GF-D8 (cell line): ENCODE measurements at regions not wholly inside any gene's neighbourhood (a gene's known extent, or its start where the extent isn't known, plus 50 kb on each side); places are given as distances from the start of the nearest gene placed in this dataset.
"Not testable (repeated sequence)": the region's sequence is repeated elsewhere in the genome, so short reads cannot be mapped to it uniquely, and the experiment has no call there.

ENCODE experiments used
- DNase-seq: peaks from one replicate; lab custom pipeline; 2025; lab: John Stamatoyannopoulos, UW

DNA sequence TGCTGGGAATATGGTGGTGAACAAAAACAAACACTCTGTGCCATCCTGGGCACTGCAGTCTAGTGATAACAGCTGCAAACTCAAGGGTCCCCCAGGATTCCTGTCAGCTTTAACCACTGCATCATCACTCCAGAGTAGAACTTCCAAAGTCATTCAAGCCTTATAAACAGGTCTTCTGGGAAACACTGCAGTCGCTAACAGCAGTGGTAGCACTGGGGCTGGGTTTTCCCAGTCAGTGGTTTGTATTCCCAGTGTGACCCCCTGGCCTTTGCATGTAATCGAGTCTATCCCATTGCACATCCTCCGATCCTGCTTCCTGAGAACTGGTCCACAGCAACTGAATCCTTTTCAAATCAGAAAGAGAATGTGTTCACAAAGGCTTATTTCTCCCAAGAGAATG, 623.5 kb downstream of the EDEM1 start:
- DNase-seq: no peak

DNA sequence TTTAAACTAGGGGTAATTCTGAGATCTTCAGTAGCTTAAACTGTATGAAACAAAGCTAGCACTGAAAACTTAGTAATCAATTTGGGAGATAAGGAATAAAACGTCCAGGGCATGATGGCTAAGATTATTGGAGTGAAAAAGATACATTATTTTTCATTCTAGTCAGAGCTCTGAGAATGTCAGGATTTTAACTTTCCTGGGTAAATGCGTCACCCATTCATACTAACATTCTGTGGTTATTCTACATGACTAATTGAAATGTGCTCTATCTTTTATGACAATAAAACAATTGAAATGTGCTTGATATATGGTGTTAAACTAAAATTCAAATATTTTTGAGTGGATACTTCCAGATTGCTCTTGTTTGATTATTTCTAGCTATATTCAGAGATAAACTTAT, 626.0 kb downstream of the EDEM1 start:
- no peak for DNase-seq

DNA sequence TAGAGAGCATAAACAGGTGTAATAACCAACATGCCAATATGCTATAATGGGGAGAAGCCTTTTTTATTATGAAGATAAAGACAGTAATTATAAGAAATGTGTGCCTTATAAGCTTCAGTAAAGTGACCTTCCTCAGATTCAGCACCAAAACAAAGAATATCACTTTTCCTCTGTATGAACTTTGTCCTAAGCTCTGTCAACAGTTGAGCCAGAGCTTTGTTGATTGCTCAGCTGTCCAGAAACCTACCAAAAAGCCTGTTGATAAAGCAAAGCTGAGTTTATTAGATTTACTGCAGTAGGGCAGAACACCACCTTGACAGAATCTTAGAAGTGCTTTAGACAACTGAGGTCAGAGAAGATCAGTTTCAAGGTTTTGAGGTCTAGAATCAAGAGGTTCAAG, 635.3 kb downstream of the EDEM1 start:
- DNase-seq: no peak

DNA sequence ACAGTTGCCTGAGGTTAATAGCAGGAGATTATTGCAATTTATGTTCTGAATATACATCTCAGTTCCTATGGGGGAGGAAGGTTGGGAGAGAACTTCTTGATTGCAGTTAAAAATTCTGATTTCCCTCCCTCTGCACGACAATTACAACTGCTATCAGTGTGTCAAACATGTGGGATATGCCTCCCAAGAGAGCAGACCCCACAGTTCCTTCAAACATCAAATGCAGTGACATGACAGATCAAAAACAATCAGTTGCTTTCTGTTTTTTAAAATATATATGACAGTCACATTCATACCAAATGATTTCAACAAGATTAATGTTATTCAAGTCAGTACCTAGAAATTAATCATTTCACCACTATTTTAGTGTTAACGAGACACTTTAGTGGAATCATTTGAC, 639.0 kb downstream of the EDEM1 start:
- no peak for DNase-seq

DNA sequence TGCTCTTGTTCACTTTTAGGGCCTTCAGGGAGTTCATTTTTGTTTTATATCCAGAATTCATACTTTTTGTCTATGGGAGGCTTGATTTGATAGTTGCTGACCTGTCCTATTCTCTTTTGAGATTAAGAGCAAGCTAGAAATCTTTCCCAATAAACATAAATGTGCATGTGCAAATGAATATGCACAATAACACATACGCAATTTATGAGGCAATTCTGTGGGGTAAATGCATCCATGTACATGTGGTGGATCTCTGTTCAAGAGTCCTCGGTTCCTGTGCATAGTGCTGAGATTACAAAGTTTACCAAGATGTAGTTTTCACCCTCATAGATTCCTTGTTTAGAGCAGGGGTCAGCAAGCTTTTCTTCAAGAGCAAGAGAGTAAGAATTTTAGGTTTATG, 640.7 kb downstream of the EDEM1 start:
- no peak for DNase-seq

DNA sequence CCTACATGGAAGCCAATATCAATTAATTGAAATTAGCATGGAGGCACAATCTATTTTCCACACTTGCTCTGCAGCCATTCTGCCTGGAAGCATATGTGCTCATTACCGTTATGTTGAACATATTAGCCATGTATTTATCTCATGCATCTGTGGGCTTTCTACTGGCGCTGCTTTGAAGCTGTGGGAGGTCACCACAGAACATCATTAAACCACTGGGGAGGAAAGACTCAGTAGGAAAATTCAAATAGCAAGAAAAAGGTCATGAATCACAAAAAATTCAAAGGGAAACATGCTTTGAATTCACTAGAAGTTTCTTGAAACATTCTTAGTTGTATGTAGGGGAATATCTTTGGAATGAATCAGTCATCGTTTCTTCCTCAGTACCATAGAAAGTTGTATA, 652.5 kb downstream of the EDEM1 start:
- no peak for DNase-seq

DNA sequence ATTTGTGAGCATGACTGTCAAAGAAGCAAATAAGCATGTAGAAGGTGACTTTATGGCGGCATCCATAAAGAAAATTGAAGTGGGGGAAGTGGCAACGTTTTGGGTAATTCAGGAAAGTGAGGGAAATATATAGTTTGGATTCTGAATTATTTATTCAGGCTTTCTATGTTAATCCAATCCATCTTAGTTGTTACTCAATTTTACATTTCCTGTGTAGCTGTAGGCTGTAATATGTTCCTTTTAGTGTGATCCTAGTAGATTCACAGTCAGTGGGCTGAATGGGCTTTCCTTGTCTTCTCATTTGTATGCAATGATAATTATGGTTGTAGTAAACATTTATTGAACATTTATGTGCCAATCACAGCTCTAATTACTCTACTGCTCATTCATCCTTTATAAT, 654.1 kb downstream of the EDEM1 start:
- no peak for DNase-seq

DNA sequence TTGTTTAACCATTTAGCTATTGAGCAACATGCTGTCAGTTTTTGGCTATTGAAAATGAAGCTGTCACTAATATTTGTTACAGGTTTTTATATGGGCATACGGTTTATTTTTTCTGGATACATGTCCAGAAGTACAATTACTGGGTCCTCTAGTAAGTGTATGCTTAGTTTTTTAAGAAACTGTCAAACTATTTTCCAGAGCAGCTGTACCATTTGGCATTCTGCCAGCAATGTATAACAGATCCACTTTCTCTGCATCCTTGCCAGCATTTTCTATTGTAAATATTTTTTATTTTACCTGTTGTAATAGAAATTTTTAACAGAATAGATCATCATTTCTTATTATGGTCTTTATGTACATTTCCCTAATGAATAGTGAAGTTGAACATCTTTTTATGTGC, 658.8 kb downstream of the EDEM1 start:
- no peak for DNase-seq

DNA sequence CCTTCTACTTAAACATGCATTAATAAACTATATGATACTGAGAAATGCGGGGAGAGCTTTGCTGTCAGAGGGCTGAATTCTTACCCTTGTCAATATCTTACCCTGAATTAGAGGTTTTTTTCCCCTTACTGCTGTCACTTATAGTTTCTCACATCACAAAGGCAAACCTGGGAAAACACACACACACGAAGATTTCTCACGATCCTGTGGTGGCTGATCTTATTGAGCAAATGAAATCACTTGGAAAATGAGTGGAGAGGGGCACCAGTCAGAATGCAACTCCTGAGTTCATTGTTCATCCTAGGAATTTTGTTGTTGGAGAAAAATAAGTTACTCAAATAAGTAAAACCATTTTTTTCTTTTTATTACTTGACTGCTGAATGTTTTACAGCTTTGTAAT, 673.6 kb downstream of the EDEM1 start:
- no peak for DNase-seq

DNA sequence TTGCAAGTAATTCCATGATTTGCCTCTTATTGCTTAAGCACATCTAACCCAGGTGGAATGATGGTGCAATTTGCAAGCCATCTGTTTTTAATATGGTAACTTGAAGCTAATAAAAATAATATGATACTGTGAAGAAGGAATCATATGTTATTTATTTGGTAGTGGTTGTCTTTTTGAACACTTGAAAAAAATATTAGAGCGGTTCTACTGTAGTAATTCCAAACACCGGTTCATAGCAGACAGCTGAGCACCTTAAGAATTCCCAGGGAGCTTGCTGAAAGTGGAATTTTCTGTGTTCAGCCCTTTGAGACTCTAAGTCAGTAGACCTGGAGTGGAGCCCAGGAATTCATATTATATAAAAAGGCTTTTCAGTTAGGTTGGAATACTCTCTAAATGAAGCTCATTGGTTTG, 687.4 kb downstream of the EDEM1 start:
- DNase-seq: no peak

DNA sequence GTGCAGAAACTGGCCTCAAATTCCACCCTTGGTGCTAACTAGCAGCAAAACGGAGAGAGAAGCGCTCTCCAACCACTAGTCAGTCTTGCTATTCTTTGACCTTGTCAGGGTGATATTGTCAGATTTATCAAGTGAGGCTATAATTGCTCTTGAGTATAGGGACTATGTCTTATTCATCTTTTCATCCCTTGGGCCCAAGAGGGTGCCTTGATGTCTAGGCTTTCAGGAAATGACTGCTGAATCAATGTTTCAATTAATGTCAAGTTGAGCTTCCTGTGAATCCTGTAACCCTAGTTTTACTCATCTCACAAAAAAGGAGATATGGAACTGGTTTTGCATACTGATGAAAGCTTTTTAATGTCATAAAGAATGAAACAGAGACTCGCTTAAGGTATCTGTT, 701.3 kb downstream of the EDEM1 start:
- no peak for DNase-seq

DNA sequence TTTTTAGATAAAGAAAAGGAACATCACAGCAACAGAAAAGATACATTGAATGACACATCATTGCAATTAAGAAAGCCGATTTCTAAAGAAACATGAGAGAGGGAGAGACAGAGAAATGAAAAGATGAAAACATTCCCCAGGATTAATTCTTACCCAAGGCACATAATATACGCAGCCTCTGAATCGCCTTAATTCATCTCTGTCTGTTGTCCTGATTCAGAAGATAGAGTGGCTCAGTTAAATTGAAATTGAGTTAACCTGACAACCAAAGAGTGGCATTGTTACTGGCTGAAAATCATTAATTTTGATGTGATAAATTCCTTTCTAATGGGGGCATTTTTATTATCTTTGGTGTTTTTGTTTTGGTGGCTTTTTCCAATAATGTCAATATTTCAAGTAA, 701.9 kb downstream of the EDEM1 start:
- no peak for DNase-seq

DNA sequence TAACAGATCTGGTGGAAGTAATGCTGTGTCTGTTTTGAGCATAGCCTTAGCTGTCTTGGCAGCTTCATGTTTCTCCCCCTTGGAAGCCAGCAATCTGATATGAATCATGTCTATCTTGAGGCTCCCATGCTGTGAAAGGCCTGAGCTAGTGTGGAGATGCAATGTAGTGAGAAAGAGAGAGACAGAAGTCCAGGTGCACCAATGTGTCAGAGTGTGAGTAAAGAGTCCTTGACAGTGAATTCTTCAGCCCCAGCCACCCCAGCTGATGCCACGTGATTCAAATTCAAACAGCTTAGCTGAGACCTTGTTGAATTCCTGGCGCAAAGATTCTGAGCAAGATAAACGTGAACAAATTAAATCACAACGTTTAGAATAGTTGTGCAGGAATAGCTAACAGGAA, 704.2 kb downstream of the EDEM1 start:
- no peak for DNase-seq

DNA sequence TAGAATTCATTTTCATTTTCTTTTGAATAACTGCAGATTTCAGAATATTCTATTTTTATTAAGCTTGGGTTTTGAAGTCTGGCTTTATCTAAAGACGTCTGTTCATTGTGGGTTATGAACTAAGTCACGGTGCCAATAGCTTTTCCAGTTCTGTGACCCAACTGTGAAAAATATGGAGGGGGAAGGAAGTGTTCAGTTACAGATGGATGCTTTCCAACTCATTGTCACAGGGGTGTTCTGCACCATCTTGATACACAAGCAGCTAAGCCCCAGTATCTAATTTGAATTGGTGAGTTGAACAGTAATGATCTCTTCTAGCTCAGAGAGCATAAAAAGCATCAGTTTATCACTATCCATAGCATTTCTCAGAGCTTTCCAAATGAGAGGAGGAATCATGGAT, 710.6 kb downstream of the EDEM1 start:
- no peak for DNase-seq

DNA sequence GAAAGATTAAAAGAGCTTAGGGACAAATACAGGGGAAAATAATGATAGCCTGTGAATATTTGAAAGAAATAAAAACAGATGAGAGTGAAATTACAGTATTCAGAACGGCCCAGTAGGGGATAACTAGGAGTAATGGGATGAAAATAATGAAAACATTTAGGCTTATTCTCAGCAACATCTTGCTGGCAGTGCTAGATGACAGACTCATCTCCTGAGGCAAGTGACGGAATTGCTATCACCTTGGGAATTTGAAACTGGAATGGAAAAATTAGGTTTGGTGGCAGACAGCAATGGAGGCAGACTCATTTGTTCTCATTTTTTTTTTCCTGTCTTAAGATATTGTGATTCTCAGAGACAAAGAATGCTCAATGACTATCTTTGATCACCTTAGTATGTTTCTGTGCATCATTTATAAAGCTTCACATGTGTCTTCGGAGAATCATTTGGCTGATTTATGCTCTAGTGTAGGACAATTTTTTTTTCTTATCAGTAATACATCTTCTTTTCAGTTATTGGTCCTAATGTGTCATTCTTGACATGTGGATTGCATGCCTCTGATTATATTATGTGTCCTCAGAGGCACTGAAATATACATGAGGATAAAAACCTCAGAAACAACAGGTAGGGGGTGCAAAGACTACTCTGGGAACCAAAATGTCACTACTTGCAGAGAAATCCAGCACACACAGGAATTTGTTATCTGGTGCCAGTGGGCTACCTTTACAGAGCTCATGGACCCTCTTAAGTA, 711.7 kb downstream of the EDEM1 start:
- no peak for DNase-seq

DNA sequence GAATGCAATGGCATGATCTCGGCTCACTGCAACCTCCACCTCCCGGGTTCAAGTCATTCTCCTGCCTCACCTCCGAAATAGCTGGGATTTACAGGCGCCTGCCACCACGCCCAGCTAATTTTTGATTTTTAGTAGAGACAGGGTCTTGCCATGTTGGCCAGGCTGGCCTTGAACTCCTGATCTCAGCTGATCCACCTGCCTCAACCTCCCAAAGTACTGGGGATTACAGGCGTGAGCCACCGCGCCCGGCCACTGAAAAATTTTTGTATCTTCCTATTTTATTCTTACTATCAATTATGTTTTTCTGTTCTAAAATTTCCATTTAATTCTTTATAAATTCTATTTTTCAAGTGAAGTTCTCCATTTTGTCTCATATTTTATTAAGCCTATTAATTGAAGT, 730.4 kb downstream of the EDEM1 start:
- DNase-seq: no peak

DNA sequence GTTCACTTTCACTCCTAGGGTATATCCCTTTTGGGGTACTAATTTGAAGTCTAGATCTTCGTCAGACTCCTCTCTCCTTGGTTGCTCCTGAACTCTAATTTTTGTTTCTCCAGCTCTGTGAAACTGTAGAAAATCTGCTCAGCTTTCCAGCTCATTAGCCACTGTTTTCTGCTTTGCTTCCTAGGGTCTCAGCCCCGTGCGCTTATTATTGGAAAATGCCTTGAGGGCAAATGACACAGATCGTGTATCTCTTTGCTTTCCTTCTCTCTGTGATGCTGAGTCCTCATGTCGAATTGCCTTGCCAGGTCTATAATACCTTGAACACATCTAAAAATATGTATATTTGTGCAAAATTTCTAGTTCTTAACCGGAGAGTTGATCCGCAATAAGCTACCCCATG, 731.1 kb downstream of the EDEM1 start:
- DNase-seq: no peak

DNA sequence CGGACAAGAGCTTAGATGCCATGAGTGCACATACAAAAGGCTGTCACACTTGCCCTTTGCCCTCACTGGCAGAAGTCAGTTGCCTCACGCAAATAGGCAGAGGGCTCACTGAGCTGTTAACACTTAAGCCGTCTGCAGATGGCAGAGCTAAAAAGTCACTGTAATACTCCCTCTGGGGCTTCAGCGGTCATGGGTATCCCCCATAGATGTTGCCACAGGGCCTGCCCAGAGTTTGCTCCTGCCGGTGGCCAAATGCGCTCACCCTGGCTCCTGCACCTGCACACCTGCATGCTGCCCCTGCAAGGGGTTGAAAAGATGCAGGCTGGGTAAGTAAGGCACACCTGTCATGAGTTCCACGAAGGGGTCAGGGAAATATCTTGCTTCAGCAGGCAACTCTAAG, 741.5 kb downstream of the EDEM1 start:
- no peak for DNase-seq

DNA sequence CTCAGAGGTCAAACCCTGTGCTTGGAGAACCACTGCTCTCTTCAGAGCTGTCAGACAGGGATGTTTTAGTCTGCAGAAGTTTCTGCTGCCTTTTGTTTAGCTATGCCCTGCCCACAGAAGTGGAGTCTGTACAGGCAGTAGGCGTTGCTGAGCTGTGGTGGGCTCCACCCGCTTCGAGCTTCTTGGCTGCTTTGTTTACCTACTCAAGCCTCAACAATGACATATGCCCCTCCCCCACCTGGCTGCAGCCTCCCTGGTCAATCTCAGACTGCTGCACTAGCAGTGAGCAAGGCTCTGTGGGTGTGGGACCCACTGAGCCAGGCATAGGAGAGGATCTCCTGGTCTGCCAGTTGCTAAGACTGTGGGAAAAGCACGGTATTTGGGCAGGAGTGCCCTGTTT, 756.6 kb downstream of the EDEM1 start:
- not testable (repeated sequence) for DNase-seq

DNA sequence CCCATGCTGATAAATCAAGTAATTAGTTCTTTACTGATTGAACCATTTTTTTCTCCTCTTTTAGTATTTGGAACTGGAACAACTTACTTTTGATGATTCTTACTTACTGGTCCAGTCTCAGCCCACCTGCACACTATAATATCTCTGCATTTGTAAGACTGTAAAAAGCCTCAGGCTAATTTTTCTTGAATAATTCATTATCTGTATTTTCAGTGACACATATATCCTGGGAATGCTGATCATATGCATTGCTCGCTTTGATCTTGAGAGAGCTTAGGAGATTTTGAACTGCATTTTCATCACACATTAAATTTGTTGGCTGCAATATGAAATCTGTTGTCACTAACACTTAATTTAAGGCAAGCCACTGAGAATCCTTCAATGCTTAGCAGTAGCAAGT, 760.6 kb downstream of the EDEM1 start:
- no peak for DNase-seq

DNA sequence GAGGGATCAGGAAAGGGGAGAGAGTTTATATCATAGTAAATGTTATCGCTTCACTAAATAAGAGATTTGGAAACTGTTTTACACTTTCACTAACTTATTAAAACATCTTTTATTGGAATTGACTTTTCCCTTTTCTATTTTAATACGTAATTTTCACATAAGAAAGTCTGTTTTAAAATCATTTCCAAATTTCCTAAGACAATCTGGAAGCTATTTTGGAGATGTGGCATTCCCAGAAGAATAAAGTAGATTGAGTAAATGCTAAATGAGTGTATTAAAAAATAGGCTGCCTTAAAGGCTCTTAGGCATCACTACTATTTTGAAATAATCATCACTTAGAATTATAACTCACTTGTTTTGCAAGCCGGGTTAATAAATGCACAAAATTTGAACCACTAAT, 763.5 kb downstream of the EDEM1 start:
- DNase-seq: no peak

DNA sequence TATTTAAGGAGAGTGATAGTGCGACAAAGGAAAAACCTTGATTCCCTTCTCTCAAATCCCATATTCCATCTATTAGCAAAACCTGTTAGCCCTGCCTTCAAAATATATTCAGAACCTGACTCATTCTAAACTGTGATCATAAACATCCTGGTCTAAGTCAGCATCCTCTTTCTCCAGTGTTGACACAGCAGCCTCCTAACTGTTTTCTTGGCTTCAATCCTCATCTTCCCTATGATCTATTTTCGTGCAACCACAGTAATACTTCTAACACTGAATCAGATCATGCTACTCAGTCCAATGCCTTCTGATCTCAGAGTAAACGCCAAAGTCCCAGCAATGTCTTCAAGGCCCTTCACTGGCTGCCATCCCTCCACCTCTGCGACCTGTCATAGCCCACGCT, 785.1 kb downstream of the EDEM1 start:
- DNase-seq: no peak

DNA sequence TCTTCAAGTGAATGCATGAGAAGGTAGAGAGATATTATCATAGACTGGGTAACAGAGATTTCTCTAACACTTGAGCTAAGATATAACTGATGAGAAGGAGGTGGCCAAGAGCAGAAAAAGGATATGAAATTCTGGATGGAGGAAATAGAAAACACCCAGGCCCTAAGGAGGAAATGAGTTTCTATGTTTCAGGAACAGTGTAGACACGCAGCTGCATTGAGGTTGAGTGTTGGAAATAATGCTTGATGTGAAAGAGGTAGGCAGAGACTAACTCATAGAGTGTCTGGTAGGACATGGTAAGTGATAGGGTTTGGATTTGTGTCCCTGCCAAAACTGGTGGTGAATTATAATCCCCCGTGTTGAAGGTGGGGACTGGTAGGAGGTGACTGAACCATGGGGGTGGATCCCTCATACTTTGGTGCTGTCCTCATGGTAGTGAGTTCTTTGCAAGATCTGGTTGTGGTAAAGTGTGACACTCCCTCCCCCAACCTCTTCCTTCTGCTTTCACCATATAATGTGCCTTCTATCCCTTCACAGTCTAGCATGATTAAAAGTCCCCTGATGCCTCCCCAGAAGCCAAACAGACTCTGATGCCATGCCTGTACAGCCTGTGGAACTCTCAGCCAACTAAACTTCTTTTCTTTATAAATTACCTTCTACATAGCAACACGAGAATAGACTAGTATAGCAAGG, 787.3 kb downstream of the EDEM1 start:
- DNase-seq: no peak

DNA sequence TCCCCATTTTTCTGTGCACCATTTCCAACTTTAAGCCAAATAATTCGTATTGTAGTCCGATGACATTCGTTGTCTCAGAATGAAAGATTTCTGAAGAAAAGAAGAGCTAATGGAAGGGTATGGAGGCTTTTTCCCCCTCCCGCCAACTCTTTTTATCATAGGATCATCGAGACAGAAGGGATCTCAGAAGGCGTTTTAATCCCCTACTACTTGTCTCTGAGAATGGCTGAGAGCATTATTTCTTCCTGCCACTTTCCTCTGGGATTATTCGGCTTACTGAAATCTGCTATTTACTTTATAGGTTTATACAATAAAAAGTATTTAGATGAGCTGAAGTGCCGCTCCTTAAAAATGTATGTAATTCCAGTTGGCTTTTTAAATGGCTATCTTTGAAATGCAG, 789.8 kb downstream of the EDEM1 start:
- DNase-seq: no peak
